ENCODE measurements at regions not wholly inside any gene's neighbourhood (a gene's known extent, or its start where the extent isn't known, plus 50 kb on each side); places are given as distances from the start of the nearest gene placed in this dataset.

- H3K18ac ChIP-seq (ENCODE audit: insufficient read length, low read depth, low read length): no peak overlapping the region
- peaks cover 7 to 13% of the 10 kb centered on the region in 2 experiments; a peak in 3 of 4 replicates for H3K4me1 Mint-ChIP-seq
Measured at GRCh38 chrX:46200413-46200812, 344.8 kb downstream of the ZNF674 start.

More at GRCh38 chrX:46200413-46200812, 344.8 kb downstream of the ZNF674 start:
- no peaks in the 10 kb centered on the region; the same call in 1 of the 2 replicates for H3K4me1 ChIP-seq (ENCODE audit: insufficient read depth, low read length)
- H3K27me3 ChIP-seq (ENCODE audit: insufficient read depth, low read length): no peaks in the 10 kb centered on the region
- no CpG with 5 or more reads among the region's 1 CpG for WGBS (ENCODE audit: extremely low coverage, insufficient read length, low lambda C conversion rate)
- no peak overlapping the region for H2BK5ac ChIP-seq (ENCODE audit: insufficient read length, low read length)
- no peak overlapping the region for H2BK120ac ChIP-seq (ENCODE audit: low read depth, low read length, poor library complexity, severe bottlenecking)
- no peak overlapping the region for H3K9ac ChIP-seq (ENCODE audit: extremely low read depth, insufficient read length, low read length)
- no peak overlapping the region for H3K4ac ChIP-seq (ENCODE audit: low read depth, low read length)
- Mint-ChIP-seq H3K9me3 (peaks cover 50 to 66% of the 10 kb centered on the region in 2 experiments), H3K27me3 (ENCODE audit: low read depth) (no peaks in the 10 kb centered on the region), H3K27ac (no peak overlapping the region), H3K36me3 (ENCODE audit: insufficient read depth in 1 of 3, low read depth in 3 of 3) (peaks cover 2 to 9% (median 9%) of the 10 kb centered on the region in 3 experiments; a peak in 5 of 7 replicates), H3K4me3 (no peak overlapping the region)
- no peak overlapping the region for H3K23ac ChIP-seq (ENCODE audit: insufficient read length, low read depth, low read length)
- H2BK12ac ChIP-seq (ENCODE audit: insufficient read length, low read depth, low read length): no peak overlapping the region
- no peak overlapping the region for H4K91ac ChIP-seq (ENCODE audit: insufficient read length, low read depth, low read length)
- H3K4me2 ChIP-seq (ENCODE audit: insufficient read depth, insufficient read length, low read length): no peak overlapping the region
- no peak overlapping the region for H4K8ac ChIP-seq (replicated peaks; ENCODE audit: insufficient read length, low read depth, low read length)
- no peak overlapping the region for H3T11ph ChIP-seq (ENCODE audit: low read length)
- H4K20me1 ChIP-seq (ENCODE audit: control insufficient read depth, insufficient read depth, insufficient read length): no peaks in the 10 kb centered on the region
- H3K14ac ChIP-seq (ENCODE audit: insufficient read depth, low read length): no peak overlapping the region
- no peak overlapping the region for H4K5ac ChIP-seq (ENCODE audit: insufficient read length, low read depth, low read length)
- H2AK5ac ChIP-seq (ENCODE audit: insufficient read length, low read length): no peak overlapping the region
- H2BK15ac ChIP-seq (ENCODE audit: low read depth, low read length): no peak overlapping the region
- DNase-seq: no peak
- H2AFZ ChIP-seq (ENCODE audit: low read length): no peak overlapping the region
- no peaks in the 10 kb centered on the region for H3K79me2 ChIP-seq (ENCODE audit: insufficient read depth, low read length)
- no peak overlapping the region for H3K27ac ChIP-seq (ENCODE audit: insufficient read length, low read depth, low read length)
- no peak for TF ChIP-seq CTCF (conservative IDR thresholded peaks at IDR 0.05)
- H3K56ac ChIP-seq (ENCODE audit: insufficient read length, low read depth, low read length): no peak overlapping the region
- peaks cover 6% of the 10 kb centered on the region for H3K9me3 ChIP-seq (ENCODE audit: control insufficient read depth, low read depth, low read length)
- H3K23me2 ChIP-seq (ENCODE audit: insufficient read length, low read depth, low read length, poor library complexity, severe bottlenecking): no peaks in the 10 kb centered on the region
- no peak overlapping the region for H2BK20ac ChIP-seq (ENCODE audit: low read depth, low read length, poor library complexity, severe bottlenecking)
- no peaks in the 10 kb centered on the region for H3K79me1 ChIP-seq (ENCODE audit: insufficient read depth, low read depth, low read length, poor library complexity, severe bottlenecking)
